ENCODE measurements at regions not wholly inside any gene's neighbourhood (a gene's known extent, or its start where the extent isn't known, plus 50 kb on each side); places are given as distances from the start of the nearest gene placed in this dataset.
"Not testable (repeated sequence)": the region's sequence is repeated elsewhere in the genome, so short reads cannot be mapped to it uniquely, and the experiment has no call there.

DNA sequence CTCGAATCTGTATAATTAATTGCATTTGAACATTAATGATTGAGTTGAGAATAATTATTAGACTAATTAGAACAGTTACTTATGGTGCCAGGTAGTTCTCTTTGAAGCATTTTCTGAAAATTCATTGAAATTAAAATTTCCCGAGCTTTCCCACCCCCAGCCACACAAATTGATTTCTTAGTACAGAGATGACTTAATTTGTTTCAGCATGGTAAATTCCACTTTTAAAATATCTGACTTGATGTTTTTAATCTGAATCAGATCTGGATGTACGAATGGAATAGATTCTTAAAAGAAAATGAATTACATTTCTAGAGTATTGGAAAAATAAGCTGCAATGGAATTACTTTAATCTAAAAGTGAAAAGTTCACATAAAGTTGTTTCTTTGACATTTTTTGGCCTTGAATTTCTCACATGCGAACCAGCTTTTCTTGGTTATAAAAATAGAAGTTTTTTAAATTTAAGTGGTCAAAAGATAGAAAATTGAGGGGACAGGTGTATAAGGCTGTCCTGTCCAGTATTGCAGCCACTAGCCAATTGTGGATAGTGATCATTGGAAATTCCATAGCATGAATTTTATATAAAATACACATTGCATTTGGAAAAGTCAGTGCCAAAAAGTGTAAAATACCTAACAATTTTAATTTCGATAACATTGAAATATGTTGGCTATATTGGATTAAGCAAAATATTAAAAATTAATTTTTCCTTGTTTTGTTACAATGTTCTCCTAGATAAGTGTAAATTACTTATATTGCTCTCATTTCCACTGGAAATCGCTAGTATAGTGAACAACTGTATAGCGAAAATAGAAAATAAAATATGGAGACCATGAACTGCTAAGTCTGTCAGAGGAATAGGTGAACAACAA is 102.9 kb downstream of the OR2B2 start:
- Mint-ChIP-seq H3K36me3 (ENCODE audit: low read depth) (no peaks in the 10 kb centered on the region), H3K4me1 (peaks cover 43% of the 10 kb centered on the region)
- no peak for TF ChIP-seq CTCF (IDR thresholded peaks at IDR 0.05; ENCODE audit: unreplicated experiment in 3 of 3)

DNA sequence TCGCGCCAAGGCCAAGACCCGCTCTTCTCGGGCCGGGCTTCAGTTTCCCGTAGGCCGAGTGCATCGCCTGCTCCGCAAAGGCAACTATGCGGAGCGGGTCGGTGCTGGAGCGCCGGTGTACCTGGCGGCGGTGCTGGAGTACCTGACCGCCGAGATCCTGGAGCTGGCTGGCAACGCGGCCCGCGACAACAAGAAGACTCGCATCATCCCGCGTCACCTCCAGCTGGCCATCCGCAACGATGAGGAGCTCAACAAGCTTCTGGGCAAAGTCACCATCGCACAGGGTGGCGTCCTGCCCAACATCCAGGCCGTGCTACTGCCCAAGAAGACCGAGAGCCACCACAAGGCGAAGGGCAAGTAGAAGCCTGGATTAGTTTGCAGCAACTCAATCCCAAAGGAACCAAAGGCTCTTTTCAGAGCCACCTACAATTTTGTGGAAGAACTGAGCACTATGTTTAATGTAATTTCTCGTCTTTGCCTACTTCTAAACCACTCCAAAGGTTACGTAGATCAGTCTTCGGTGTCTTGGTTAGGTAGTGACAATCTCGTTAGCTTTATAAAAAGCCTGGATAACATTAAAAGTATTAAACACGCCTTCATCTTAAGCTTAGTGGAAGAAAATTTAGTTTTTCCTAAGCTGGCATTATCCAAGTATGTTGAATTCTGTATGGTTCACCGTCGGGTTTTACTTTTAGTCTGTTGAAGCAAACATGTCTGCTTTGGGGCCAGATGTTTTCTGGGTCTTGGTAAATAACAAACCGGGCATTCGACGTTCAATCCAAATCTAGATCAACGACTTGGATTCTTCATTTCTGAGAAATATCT is 103.7 kb downstream of the OR2B2 start:
- Mint-ChIP-seq H3K4me3 (peak overlapping the region; percentile 95 to 96 (median 95)), H3K27ac (peak overlapping the region; percentile 97 to 99 (median 98)), H3K4me1 (peaks cover 40% of the 10 kb centered on the region)
- H3K9me3 Mint-ChIP-seq; H3K36me3 Mint-ChIP-seq (ENCODE audit: low read depth); H3K27me3 Mint-ChIP-seq (ENCODE audit: low read depth): not testable (repeated sequence)

More for the DNA sequence above, 102.9 kb downstream of the OR2B2 start:
- H3K4me3 Mint-ChIP-seq, result peak overlapping the region; percentile 95 to 98 (median 96)
- H3K27me3 Mint-ChIP-seq (ENCODE audit: low read depth), result no peaks in the 10 kb centered on the region
- peak overlapping the region; percentile 97 to 99 (median 98) for H3K27ac Mint-ChIP-seq
- no peaks in the 10 kb centered on the region for H3K9me3 Mint-ChIP-seq

- Mint-ChIP-seq H3K4me3 (peak overlapping the region; percentile 95 to 96 (median 95)), H3K27ac (peak overlapping the region; percentile 97 to 99 (median 98)), H3K4me1 (peaks cover 40% of the 10 kb centered on the region)
- not testable (repeated sequence) for H3K36me3 Mint-ChIP-seq (ENCODE audit: low read depth); H3K9me3 Mint-ChIP-seq; H3K27me3 Mint-ChIP-seq (ENCODE audit: low read depth)
Measured at GRCh38 chr6:27807441-27808241, 104.6 kb downstream of the OR2B2 start.

DNA sequence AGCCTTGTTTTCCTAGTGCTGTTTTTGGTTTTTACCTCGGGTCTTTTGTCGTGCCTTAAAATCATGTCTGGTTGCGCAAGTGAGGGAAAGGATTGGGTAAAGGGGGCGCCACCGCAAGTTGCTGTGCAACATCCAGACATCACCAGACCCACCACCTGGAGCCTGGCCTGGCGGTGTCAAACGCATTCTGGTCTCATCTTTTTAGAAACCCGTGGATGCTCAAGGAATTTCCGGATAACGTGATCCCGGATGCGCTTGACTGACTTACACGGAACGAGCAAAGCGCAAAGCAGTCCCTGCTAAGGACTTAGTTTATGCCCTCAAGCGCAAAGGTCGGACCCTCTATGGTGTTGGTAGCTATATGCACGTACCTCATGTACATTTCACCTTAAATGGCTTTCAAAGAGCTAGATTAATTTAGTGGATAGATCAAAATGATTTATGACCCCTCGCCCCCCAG is 105.2 kb downstream of the OR2B2 start:
- Mint-ChIP-seq H3K4me1 (peaks cover 40% of the 10 kb centered on the region), H3K36me3 (ENCODE audit: low read depth) (no peaks in the 10 kb centered on the region), H3K27me3 (ENCODE audit: low read depth) (no peaks in the 10 kb centered on the region), H3K27ac (peak overlapping the region; percentile 97 to 99 (median 98)), H3K9me3 (no peaks in the 10 kb centered on the region), H3K4me3 (peak overlapping the region; percentile 95 to 96 (median 95))
- no peak for TF ChIP-seq CTCF (IDR thresholded peaks at IDR 0.05; ENCODE audit: unreplicated experiment in 3 of 3)

DNA sequence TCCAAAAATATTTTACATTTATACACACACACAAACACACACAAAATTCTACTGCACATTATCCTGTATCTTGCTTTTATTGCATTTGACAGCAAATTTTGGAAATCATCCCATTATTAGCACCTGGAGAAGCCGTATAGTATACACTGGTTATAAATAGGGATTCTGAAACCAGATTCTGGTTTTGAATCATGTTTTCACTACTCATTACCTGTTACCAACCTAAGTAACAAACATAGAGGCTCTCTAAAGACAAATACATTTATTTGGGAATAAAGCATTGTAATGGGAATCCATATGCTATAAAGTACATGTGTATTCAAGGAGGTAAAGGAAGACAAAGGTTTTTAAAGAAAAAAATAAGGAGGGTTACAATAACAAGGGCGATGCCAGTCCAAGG is 106.8 kb downstream of the OR2B2 start:
- TF ChIP-seq CTCF (IDR thresholded peaks at IDR 0.05; ENCODE audit: unreplicated experiment in 3 of 3), result no peak
- H3K9me3 Mint-ChIP-seq, result no peaks in the 10 kb centered on the region
- peak overlapping the region; percentile 53 to 83 (median 75) for H3K4me3 Mint-ChIP-seq
- no peaks in the 10 kb centered on the region for H3K27me3 Mint-ChIP-seq (ENCODE audit: low read depth)
- no peaks in the 10 kb centered on the region for H3K36me3 Mint-ChIP-seq (ENCODE audit: low read depth)
- peak overlapping the region; percentile 54 to 83 (median 77) for H3K27ac Mint-ChIP-seq
- peaks cover 26% of the 10 kb centered on the region for H3K4me1 Mint-ChIP-seq

- Mint-ChIP-seq H3K9me3 (no peaks in the 10 kb centered on the region), H3K27me3 (ENCODE audit: low read depth) (no peaks in the 10 kb centered on the region), H3K4me1 (peaks cover 21% of the 10 kb centered on the region), H3K36me3 (ENCODE audit: low read depth) (no peaks in the 10 kb centered on the region), H3K27ac (no peak overlapping the region), H3K4me3 (no peak overlapping the region)
- no peak for TF ChIP-seq CTCF (IDR thresholded peaks at IDR 0.05; ENCODE audit: unreplicated experiment in 3 of 3)
Measured at GRCh38 chr6:27804851-27805250, 107.3 kb downstream of the OR2B2 start.
